ENCODE measurements at regions not wholly inside any gene's neighbourhood (a gene's known extent, or its start where the extent isn't known, plus 50 kb on each side); places are given as distances from the start of the nearest gene placed in this dataset.

DNA sequence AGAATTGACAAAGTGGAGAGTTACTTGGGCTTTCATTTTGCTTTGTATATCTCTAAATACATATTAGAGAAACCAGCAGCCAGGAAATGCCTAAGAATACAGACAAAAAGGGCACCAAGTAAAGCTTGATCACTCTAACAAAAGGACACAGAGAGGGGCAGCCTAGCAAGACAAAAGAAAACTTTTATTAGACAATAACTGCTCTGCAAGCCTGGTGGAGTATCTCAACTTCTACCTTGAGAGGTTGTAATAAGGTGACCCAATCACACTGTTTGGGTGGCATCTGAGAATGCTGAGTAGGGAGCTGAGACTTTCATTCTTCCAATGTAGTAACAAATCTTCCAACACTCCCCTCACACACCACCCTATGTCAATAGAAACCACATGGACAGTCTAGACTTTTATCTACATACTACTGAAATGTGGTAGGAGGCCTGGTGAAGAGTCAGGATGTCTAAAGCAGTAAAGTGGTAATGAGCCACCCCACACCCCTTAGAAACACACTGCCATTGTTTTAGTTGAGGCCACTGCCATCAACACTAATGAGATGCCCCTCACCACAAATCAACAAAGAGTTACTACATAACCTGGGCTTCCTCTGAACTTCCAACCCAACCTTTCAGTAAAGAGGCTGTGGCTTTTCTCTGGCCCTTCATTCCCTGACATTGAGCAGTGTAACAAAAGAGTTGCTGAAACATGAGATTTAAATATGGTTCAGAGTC lies 726.7 kb upstream of the POU3F3 start:
- no peak for DNase-seq (ENCODE audit: low read depth)

DNA sequence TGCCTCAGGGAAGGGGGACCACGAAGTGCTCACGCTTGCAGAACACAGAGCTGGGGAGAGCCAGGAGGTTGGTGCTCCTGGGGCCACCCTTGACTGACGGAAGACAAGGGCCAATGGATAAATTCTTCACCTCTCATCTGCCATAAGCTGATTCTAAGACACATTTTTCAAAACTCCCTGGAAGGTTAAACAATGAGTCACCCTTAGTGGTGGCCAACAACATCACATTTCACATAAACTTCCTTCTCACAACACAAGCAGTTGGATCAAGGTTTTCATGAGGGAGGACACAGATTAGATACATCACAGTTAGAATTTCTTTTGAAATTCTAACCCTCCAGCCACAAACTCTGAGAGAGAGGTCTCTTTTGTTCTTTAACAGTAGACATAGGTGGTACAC lies 713.6 kb upstream of the POU3F3 start:
- DNase-seq (ENCODE audit: low read depth): peak; percentile 18

DNA sequence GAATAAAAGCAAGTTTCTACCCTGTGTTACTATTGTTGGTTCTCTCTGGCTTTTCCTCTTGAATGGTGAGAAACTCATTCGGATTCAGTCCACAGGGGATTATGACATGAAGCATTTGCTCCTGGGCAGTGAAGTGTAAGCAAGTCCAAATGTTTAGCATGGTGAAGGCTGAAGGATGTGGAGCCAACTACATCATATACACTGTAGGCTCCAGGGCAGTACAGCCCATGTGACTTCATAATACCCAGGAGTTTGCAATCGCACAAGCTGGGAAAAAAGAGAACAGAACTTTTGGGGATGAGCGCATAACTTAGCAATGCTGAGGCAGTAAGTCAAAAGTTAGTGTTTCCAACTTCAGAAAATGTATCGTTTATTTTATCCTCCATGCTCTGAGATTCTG lies 695.7 kb upstream of the POU3F3 start:
- DNase-seq (ENCODE audit: low read depth): no peak

DNA sequence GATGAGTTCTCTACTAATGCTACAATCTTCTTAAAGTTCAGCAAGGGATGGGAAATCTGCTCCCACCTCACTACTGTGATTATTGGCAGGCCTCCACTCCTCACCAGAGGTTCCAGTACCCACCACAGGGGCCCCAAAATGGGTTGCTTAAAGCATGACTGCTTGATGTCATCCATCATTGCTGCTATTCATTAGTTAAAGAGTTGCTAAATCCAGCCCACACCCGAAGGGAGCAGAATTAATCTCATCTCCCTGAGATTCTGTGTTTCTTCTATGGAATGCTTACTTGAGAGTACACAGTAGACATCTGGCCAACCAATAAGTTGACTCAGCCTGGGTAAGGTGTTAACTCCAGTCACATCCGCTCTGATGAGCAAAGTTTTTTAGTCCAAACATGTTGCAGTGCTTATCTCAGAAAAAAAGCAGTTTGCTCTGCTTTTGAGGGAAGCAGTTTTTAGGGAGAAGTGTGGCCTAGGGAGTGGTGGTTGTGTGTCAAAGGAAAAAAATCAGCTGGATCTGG lies 690.2 kb upstream of the POU3F3 start:
- no peak for DNase-seq (ENCODE audit: low read depth)

DNA sequence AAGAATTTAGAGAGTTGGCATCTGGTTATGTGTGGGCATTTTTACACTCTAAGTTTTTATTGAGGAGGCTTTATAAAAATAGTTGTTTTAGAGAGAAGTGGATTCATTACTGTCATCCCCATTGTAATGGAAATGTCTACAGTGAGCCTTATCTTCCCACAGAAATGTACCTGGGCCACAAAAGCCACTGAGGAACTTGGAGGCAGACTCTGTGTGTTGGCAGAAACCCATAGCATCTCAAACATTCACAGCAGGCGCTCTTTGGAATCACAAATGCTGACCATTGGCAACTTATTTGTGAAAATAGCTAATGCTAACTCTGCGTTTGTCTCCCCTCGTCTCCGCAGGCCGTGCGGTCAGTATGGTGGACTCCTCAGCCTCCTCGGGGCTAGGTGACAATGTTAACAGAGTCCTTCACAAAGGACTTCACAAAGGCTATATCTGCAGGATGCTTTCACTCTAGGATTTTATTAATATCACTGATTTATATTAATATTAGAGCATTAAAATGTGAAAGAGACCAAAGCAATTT lies 689.1 kb upstream of the POU3F3 start:
- DNase-seq (ENCODE audit: low read depth): no peak

DNA sequence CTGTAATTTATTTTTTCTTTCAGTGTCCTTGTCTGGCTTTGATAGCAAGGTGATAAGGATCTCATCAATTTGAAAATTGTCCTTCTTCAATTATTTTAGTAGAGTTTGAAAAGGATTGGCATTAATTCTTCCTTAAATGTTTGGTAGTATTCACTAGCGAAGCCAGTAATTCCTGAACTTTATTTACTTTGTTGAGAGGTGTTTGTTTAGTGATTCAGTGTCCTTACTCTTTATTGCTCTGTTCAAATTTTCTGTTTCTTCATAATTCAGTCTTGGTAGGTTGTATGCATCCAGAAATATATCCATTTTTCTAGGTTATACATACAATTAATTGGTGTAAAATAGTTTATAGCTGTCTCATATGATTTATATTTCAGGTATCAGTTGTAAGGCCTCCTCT lies 676.7 kb upstream of the POU3F3 start:
- no peak for DNase-seq (ENCODE audit: low read depth)

DNA sequence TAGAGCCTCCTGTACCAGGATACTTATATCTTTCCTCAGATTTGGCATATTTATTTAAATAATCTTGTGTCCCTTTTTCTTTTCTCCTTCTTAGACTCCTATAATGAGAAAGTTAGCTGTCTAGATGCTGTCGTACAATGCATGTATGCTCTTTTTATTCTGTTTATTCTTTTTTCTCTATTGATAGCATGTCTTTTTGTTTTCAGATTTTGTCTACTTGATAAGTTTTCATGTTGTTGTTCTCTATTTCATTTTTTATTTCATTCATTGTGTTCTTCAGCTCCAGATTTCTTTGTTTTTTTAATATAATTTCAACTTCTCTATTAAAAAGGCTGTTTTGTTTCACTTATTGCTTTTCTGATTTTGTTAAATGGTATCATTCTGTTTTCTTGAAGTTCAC lies 674.3 kb upstream of the POU3F3 start:
- no peak for DNase-seq (ENCODE audit: low read depth)

DNA sequence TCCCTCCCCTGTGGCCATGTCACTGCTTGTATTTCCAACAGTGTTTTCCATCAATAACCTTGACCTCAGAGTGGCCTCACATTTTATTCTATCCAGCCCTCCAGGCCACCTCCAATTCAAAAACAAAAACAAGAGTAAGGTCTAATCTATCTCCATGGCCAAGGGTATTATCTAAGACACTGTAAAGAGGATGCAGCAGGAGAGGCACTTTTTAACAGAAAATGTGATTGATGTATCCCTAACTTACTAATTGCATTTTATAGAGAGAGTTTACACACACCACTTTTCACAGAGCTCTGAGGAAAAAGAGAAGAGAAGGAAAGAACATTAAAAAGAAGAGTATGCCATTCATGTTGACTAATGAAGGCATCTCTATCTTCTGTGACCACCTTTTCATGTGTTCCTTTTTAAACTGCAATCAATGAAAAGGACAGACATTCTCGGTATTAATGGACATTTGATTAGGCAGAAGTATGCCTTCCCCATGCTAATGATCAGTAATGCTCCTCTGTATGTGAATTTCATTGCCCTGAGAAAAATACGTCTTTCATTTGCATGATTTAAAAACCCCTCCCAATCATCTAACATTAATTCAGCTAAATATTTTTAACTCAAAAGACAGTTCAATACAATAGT lies 653.3 kb upstream of the POU3F3 start:
- DNase-seq (ENCODE audit: low read depth): no peak

DNA sequence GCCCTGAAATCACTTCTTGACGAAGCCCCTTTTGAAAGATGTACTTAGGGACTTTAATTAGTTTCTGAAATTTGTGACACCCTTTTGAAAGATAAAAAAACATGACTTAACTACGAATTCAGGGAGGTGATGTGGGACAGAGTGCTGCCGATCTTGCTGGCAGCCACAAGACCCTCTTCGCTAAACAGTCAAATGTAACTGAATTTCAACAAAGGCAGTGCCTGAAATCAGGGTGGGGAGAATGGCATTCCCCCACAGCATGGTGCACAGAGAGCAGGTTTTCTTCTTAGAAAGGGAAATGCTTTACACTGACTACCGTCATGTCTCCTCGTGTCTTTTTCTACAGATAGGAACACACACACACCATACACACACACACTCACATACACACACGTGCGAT lies 640.2 kb upstream of the POU3F3 start:
- DNase-seq (ENCODE audit: low read depth): no peak

DNA sequence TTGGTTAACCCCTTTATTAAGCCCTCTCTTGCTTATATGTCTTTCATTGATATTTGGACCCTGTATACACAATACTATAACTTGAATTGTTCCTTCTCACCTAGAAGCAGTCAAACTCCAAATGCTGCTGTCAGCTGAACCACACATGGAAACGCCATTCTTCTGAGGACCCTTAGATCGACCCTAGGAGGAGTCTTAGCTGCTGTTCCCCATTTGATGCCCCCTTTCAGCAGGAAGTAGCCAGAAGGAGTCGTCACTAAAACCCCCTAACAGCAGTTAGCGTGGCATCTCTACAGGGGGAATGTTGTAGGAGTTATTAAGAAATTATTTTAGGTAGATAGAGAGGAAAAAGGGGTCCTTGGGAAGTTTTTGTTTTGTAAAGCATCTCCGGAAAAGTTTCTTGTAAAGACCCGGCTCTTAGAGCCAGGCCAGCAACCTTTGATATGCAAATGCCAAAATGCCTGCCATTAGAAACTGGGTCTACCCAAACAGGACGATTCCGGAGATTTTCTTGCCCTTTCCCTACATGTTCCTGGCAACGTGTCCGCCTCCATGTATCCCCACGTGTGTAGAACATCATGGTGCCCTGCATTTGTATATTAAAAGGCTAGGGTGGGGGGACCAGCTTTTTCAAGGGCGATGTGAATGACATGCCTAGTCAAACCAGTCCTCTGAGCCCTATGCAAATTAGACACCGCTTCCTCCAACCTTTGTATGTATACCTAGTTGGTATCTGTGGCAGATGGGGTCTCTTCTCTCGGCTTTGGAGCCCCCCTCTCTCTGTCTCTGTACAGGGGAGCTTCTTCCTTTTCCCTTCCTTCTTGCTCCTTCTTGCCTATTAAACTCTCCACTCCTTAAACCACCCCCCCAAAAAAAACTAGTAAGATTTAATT lies 638.4 kb upstream of the POU3F3 start:
- DNase-seq (ENCODE audit: low read depth): no peak

DNA sequence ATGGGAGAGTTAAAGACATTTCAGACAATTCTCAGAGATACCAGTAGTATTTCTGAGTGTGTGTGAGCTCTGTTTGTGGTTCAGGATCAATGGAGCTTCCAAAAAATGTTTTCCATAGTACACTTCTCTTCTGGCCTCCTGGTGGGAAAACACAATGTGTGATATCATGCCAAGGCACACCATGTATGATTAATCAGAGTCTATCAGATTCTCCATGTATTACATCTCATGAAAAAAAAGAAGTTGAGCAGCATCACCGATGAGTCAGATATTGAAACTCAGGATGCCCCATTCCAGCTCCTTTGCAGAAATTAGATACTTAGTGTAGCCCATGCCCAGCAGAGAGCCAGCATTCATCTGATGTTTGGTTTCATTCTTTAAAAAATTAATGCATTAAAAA lies 620.3 kb upstream of the POU3F3 start:
- DNase-seq (ENCODE audit: low read depth): peak; percentile 1

DNA sequence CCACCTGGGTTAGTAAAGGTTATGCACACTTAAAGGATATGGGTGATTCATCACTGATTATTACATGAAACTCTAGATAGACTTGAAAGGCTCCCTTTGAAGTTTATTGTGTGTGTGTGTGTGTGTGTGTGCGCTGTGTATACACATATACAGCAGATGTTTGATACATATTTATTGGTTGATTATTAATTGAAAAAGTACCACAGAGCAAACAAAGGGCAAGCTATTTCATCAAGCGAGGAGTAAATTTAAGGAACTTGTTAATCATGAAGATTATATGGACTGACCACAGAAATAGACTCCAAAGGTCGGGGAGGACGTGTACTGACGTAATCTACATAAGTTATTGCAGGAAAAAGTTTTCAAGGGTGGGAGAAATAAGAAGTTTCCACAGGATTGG lies 617.4 kb upstream of the POU3F3 start:
- no peak for DNase-seq (ENCODE audit: low read depth)

DNA sequence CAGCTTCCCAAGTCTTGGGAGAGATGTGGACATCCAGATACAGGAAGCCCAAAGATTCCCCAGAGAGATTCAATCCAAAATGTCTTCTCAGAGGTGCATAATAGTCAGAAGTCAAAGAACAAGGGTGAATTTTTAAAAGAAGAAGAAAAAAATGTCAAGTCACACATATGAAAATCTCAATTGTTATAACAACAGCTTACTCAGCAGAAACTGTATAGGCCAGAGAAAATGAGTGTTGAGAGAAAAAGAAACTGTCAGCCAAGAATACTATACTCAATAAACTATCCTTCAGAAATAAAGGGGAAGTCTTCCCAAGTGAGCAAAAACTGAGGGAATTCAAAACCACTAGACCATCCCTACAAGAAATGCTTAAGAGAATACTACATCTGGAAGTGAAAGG lies 612.9 kb upstream of the POU3F3 start:
- DNase-seq (ENCODE audit: low read depth): no peak

DNA sequence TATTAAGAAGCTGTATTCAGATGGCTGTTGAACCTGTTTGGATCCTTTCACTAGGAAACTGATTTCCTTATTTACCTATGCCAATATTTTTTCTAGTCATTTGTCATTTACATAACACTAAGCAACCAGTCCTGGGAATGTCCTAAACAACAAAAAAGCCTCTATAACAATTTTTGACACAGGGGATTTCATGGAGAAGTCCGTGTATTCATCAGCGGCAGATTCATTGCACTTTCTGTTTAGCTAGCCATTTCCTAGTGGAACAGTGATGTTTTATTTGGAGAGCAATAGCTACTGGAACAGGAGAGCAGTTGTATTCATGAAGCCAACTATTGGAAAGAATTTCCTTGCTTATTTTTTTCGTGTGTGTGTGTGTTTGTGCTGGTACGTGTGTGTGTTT lies 604.3 kb upstream of the POU3F3 start:
- DNase-seq (ENCODE audit: low read depth): no peak

DNA sequence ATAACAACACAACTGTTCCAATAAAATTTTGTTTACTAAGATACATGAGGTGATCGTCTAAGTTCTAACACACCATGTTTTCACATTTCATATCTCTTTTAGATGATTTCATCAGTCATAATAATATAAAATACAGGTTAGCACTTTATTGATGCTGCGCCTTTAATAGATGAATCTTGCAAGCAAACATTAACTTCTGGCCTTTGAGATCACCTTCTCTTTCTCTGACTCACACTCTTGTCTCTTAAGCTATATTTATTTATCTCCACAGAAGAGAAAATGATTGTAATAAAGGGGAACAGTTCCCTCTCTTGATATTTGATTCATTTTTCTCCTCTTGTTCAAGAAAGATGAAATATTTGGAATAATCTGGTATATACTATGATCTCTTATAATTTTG lies 603.3 kb upstream of the POU3F3 start:
- DNase-seq (ENCODE audit: low read depth): no peak

DNA sequence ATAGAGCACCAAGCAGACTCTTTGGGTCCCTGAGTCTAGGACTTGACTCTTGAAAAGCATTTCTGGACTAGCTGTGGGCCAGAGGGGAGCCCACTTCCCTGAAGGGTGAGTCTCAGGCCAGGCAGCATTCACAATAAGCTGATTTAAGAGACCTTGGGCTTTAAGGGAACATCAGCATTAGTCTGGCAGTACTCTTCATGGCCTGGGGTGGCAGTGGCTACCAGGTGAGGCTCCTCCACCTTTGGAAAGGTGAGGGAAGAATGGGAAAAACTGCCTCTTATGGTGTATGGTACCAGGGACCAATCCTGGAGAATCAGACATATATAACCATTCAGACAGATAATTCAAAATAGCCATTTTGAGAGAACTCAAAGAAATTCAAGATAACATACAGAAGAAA lies 599.9 kb upstream of the POU3F3 start:
- no peak for DNase-seq (ENCODE audit: low read depth)

DNA sequence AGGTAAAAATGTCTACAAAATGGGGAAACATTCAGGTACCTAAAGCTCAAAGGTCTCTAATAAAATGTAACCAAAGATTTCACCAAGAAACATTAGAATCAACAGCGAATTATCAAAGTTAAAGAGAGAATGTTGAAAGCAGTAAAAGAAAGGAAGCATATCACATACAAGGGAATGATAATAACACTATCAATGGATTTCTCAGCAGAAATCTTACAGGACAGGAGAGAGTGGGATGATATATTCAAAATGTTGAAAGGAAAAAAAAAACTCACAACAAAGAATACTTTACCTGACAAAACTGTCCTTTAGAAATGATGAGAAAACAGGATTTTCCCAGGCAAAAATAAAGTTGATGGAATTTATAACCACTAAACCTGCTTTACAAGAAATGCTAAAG lies 591.2 kb upstream of the POU3F3 start:
- DNase-seq (ENCODE audit: low read depth): no peak

DNA sequence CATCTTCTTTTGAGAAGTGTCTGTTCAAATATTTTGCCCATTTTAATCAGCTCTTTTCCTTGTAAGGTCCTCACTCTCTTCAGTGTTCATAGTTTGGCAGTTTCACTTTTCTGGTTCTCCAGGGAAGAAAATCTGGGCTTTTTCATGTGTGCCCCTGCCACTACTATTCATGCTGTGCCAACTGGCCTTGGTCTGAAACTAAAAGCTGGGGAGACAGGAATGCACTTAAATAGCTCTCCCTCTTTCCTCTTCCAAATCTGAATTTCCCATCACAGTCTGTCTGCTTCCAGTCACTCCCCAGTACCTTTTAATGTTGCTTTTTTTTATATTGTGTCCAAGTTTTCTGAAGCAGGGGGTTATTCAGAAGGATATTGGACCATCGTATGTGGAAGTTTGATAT lies 574.3 kb upstream of the POU3F3 start:
- DNase-seq (ENCODE audit: low read depth): no peak

DNA sequence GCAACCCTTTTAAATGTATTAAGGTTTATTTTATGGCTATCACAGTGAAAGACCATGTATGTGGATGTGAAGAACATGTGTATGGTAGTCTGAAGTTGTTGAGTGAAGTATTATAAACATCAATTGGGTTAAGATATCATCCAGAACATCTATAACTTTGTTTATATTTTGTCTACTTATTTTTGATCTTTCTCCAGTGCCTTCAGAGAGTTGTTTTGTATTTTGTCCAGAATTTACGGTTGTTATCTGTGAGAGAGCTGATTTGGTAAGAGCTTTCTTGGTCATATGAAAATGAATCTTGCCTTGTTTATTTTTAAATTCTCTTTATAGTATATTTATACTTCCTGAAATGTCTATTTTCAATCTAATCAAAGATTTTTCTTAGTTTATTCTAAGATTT lies 573.7 kb upstream of the POU3F3 start:
- DNase-seq (ENCODE audit: low read depth): no peak

DNA sequence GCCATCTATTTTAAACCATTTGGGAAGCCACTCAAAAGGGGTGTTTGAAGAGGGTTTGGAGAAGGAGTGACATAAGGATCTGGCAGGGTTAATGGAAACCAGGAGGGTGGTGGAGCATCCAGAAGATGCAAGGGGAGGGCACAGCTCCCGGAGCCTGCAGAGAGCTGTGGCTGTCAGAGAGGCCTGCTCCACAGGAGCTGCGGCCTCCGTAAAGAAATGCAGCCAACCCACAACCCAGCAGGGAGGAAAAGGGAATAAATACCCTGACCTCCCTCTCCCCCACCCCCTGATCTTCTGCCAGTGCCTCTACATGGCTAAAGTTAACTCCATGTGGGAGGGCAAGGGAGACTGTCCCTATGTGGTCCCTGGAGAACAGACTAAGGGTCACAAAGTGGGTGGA lies 567.1 kb upstream of the POU3F3 start:
- no peak for DNase-seq (ENCODE audit: low read depth)

DNA sequence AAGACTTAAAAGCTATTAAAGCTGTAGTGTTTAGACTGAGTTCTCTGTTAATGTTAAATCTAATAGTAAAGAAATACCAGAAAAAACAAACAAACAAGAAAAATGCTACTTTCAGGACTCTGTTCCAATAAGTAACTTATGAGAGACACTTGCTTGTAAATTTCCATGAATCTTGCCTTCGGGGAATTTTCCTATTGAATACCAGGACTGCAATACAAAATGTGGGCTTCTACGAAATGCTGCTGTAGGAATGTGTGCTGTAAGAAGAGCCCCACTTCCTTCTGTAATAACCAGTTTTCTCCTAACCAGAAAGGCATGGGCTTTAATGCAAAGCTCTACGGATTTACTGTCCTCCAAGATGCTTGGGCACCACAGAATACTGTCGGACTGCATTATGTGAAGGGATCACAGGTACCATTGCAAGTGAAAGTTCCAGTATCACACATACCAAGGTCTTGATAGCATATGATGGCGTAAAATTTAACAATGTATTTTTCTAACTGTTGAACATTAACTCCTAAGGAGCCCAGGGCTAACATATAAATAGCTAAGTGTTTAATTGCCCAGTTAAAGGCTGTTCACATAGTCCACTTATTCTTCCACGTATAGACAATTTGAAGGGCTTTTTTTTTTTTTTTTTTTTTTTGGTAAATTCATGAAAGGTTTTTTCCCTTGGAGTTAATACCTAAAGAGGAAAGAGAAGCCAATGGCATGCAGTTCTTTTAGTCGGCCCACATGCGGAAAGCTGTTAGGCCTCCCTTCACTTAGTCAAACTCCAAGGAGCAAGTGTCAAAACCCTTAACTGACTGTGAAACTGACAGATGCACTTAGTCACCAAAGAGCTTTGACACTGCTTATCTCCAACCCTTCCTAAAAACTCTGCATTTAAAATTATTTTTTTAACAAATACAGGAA lies 564.0 kb upstream of the POU3F3 start:
- no peak for DNase-seq (ENCODE audit: low read depth)

All from HT1080 (cell line).